ENCODE measurements at regions not wholly inside any gene's neighbourhood (a gene's known extent, or its start where the extent isn't known, plus 50 kb on each side); places are given as distances from the start of the nearest gene placed in this dataset.

DNA sequence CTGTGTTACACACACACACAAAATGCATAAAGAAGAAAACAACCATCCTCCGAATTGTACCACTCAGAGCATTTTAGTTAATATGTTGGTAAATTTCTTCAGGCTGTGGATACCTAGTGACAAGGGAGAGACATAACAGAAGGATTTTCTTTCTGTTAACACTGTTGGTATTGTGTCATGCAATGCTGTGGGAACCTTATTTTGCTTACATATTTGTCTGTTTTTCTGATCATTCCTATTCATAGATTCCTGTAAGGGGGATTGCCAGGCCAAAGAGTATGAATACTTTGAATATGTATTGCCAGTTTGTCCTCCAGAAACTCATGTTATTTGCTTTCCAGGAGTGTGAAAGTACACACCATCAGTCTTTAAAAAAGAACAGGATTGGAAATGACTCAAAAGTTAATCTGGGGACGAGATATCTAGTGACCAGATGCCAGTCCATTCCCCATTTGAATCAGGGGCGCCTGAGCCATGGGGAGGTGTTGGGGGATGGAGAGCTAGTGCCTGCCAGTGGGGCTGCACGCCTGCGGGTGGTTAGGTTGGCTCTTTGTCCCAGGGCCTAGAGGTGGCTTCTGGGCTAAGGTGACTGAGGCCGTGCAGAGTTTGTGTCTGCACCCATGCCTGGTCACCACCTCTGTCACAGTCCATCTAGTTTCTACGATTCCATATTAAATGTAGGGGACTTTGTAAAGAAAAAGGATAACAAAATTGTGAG, 142.0 kb downstream of the PTPN20 start:
- Histone ChIP-seq H3K4me3 (no peak overlapping the region), H3K36me3 (no peaks in the 10 kb centered on the region), H3K9me3 (no peaks in the 10 kb centered on the region), H3K27ac (no peak overlapping the region), H3K27me3 (no peaks in the 10 kb centered on the region), H3K4me1 (peaks cover 0 to 1% of the 10 kb centered on the region in 2 donors)
- DNase-seq, result no peak
- TF ChIP-seq, protein P1, sequence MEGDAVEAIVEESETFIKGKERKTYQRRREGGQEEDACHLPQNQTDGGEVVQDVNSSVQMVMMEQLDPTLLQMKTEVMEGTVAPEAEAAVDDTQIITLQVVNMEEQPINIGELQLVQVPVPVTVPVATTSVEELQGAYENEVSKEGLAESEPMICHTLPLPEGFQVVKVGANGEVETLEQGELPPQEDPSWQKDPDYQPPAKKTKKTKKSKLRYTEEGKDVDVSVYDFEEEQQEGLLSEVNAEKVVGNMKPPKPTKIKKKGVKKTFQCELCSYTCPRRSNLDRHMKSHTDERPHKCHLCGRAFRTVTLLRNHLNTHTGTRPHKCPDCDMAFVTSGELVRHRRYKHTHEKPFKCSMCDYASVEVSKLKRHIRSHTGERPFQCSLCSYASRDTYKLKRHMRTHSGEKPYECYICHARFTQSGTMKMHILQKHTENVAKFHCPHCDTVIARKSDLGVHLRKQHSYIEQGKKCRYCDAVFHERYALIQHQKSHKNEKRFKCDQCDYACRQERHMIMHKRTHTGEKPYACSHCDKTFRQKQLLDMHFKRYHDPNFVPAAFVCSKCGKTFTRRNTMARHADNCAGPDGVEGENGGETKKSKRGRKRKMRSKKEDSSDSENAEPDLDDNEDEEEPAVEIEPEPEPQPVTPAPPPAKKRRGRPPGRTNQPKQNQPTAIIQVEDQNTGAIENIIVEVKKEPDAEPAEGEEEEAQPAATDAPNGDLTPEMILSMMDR (IDR thresholded peaks at IDR 0.05), result no peak
- ATAC-seq, result no peak
- intact Hi-C loops (cut with DNase I), result no loop called here

DNA sequence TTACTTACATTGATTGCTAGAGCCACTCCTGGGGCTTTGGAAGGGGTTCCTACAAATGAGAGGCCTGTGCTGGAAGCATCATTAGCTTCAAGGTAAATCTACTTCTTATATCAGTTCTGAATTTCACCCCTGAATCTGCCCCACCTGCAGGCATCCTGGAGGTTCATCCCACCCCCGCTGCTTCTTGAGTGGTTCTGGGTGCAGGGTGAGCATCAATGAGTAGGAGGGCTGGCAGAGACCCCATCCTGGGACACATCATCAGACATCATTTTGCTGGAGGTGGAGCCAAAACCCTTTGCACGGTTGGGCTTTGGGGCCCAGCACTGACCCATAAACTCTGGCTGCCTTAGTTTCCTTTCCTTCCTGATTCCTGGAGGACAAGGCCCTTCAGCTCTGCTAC, 143.7 kb downstream of the PTPN20 start:
- intact Hi-C loops (cut with DNase I), result no loop called here
- DNase-seq (no peak), ATAC-seq (no peak)
- Histone ChIP-seq H3K27ac (no peak overlapping the region), H3K36me3 (no peaks in the 10 kb centered on the region), H3K27me3 (no peaks in the 10 kb centered on the region), H3K9me3 (no peaks in the 10 kb centered on the region), H3K4me3 (no peak overlapping the region), H3K4me1 (no peaks in the 10 kb centered on the region)
- TF ChIP-seq, protein P1 (IDR thresholded peaks at IDR 0.05), result no peak

DNA sequence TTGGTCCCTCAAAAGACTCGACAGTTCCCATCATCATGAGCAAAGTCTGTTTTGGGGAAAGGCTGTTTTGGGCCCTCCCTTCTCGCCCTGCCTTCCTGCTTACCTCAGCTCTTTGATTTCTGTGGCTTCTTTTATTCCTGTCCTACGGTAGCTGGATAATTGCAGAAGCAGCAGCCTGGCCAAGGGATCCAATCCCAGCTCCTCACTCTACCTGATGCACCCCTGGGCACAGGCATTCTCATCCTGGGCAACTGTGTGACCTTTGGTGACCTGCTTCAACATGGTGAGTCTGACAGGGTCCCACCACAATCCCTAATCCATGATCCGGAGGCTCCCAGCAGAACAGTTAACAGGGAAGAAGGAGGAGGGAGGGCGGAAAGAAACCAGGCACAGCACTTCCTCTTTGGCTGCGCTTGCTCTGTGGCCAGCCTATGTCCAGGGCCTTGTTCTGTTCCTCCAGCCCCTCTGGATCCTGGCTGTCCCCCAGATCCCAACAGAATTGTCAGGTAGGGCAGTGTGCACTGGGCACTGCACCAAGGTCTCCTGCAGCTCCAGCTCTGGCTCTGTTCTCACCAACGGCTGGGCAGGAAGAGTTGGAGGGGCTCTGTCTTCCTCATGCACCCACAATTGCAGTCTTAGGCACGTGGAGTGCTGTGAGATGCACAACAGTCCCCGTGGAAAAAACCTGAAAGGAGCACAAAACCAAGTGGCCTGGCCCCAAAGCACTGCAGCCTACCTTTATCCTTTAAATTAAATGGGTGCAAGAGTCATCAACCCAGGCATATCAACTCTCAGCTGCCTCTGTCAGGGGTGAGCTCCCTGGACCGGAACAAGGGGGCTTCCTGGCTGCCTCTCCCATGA, 144.4 kb downstream of the PTPN20 start:
- no peak overlapping the region for H3K4me3 ChIP-seq
- DNase-seq, result no peak
- H3K36me3 ChIP-seq, result no peaks in the 10 kb centered on the region
- no peaks in the 10 kb centered on the region for H3K4me1 ChIP-seq
- no peaks in the 10 kb centered on the region for H3K9me3 ChIP-seq
- TF ChIP-seq, protein P1 (IDR thresholded peaks at IDR 0.05), result no peak
- no peaks in the 10 kb centered on the region for H3K27me3 ChIP-seq
- ATAC-seq, result no peak
- intact Hi-C loops (cut with DNase I), result no loop called here
- H3K27ac ChIP-seq, result no peak overlapping the region

DNA sequence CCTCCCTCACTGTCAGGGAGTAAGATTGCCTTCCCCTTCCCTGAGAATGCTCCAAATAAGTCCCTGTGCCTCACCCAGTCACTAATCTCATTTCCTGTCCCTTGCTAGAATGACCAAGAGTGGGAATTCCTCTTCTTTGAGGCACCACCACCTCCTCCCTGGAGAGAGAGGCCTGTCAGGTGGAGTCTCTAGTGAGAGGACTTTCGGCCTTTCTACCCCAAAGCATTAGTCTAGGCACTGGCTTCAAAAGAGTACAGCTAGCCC, 145.0 kb downstream of the PTPN20 start:
- H3K4me3 ChIP-seq, result no peak overlapping the region

DNA sequence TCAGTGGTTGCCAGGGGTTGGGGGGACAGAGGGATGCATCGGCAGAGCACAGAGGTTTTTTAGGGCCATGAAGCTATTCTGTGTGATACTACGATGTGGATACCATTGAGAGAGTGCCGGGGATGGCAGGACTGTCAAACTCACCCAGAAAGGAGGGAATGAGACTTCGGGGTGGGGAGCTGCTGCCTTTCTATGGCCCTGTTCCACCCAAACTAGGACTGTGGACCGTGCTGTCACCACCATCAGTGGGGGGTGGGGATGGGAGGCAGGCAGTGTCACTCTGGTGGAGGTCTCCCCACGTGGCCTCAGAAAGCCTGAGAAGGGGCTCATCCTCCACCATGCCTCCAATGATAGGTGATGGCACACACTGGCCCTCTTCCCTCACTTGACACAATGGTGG, 146.2 kb downstream of the PTPN20 start:
- Histone ChIP-seq H3K36me3 (no peaks in the 10 kb centered on the region), H3K9me3 (no peaks in the 10 kb centered on the region), H3K27ac (no peak overlapping the region), H3K4me1 (no peaks in the 10 kb centered on the region), H3K27me3 (no peaks in the 10 kb centered on the region), H3K4me3 (no peak overlapping the region)
- intact Hi-C loops (cut with DNase I), result no loop called here
- ATAC-seq (no peak), DNase-seq (no peak)
- TF ChIP-seq, protein P1 (IDR thresholded peaks at IDR 0.05), result no peak

More for the DNA sequence above, 145.0 kb downstream of the PTPN20 start:
- no peak overlapping the region for H3K27ac ChIP-seq
- no peaks in the 10 kb centered on the region for H3K27me3 ChIP-seq
- no peaks in the 10 kb centered on the region for H3K4me1 ChIP-seq
- intact Hi-C loops (cut with DNase I), result no loop called here
- H3K9me3 ChIP-seq, result no peaks in the 10 kb centered on the region
- no peaks in the 10 kb centered on the region for H3K36me3 ChIP-seq
- TF ChIP-seq, protein P1 (IDR thresholded peaks at IDR 0.05), result no peak
- ATAC-seq (no peak), DNase-seq (no peak)
